ENCODE measurements at regions not wholly inside any gene's neighbourhood (a gene's known extent, or its start where the extent isn't known, plus 50 kb on each side); places are given as distances from the start of the nearest gene placed in this dataset.

- Histone ChIP-seq H3K27me3 (ENCODE audit: control insufficient read depth in 1 of 2, insufficient read depth in 2 of 2, low read length in 2 of 2) (no peaks in the 10 kb centered on the region), H3K4me2 (ENCODE audit: low read depth, low read length) (no peak overlapping the region), H3K4me3 (replicated peaks in 1 of 3; ENCODE audit: insufficient read depth in 1 of 3, low read depth in 2 of 3, low read length in 3 of 3) (no peak overlapping the region), H3K79me2 (ENCODE audit: insufficient read depth, low read length) (no peaks in the 10 kb centered on the region), H3K4me1 (ENCODE audit: insufficient read depth, low read length) (no peaks in the 10 kb centered on the region), H3K9ac (ENCODE audit: insufficient read depth, low read depth, low read length) (no peak overlapping the region), H2AFZ (ENCODE audit: low read length) (no peak overlapping the region), H3K27ac (ENCODE audit: extremely low read length, insufficient read depth, low read length) (no peak overlapping the region), H3K9me3 (ENCODE audit: low read length) (peaks cover 91% of the 10 kb centered on the region), H3K36me3 (replicated peaks in 1 of 2; ENCODE audit: control insufficient read depth in 1 of 2, insufficient read depth in 2 of 2, low read length in 2 of 2) (no peaks in the 10 kb centered on the region), H4K20me1 (ENCODE audit: insufficient read depth, low read length) (no peaks in the 10 kb centered on the region)
- no TSS peak for BruUV-seq (replicated peaks)
- POLR2A ChIA-PET, result no interaction called here
- ATAC-seq (no peak), FAIRE-seq (no peak), DNase-seq (ENCODE audit: low spot score) (no peak)
- CTCF ChIA-PET (ENCODE audit: low intra/inter-chr PET ratio, low total read pairs), result no interaction called here
- WGBS (ENCODE audit: low lambda C conversion rate), result 38% methylated on average over 3 of the region's 3 CpGs
- in situ Hi-C loops (cut with HindIII; ENCODE audit: extremely low pct_ligation_motif_present, low pct_unique_long_range_greater_than_20kb), result no loop called here
- intact Hi-C loops (cut with micrococcal nuclease; ENCODE audit: unreplicated experiment), result no loop called here
- TF ChIP-seq GFI1 (CRISPR knock-in tag; IDR thresholded peaks at IDR 0.05; ENCODE audit: borderline replicate concordance) (no peak), PLSCR1 (CRISPR knock-in tag; IDR thresholded peaks at IDR 0.05; ENCODE audit: borderline replicate concordance) (no peak), ETV6 (CRISPR knock-in tag; conservative IDR thresholded peaks at IDR 0.05) (no peak), ZNF766 (CRISPR knock-in tag; IDR thresholded peaks at IDR 0.05; ENCODE audit: borderline replicate concordance) (no peak), ZNF879 (CRISPR knock-in tag; IDR thresholded peaks at IDR 0.05) (no peak), MZF1 (CRISPR knock-in tag; IDR thresholded peaks at IDR 0.05; ENCODE audit: borderline replicate concordance) (no peak), CHCHD3 (CRISPR knock-in tag; IDR thresholded peaks at IDR 0.05) (no peak), ARID4A (CRISPR knock-in tag; IDR thresholded peaks at IDR 0.05; ENCODE audit: borderline replicate concordance) (no peak), ZNF687 (CRISPR knock-in tag; IDR thresholded peaks at IDR 0.05) (no peak), ZNF383 (CRISPR knock-in tag; IDR thresholded peaks at IDR 0.05; ENCODE audit: borderline replicate concordance) (no peak), TEAD2 (CRISPR knock-in tag; IDR thresholded peaks at IDR 0.05) (no peak), ZNF33A (CRISPR knock-in tag; IDR thresholded peaks at IDR 0.05; ENCODE audit: borderline replicate concordance) (no peak), CENPBD1 (CRISPR knock-in tag; IDR thresholded peaks at IDR 0.05; ENCODE audit: borderline replicate concordance, low read depth) (no peak)
These were observed 359.5 kb upstream of the SPHKAP start for GRCh38 chr2:228540976-228541375.

Measured in HepG2 (cell line).